Glutamatergic neuron (in vitro differentiated cells): ENCODE measurements at regions not wholly inside any gene's neighbourhood (a gene's known extent, or its start where the extent isn't known, plus 50 kb on each side); places are given as distances from the start of the nearest gene placed in this dataset.

ENCODE experiments used
- DNase-seq: peaks from one replicate; pipeline ENCODE4 v3.0.0; 2022
- H3K27ac Mint-ChIP-seq: one replicate; pipeline ENCODE4 v1.8.0; 2020; ENCODE audit warnings: mild to moderate bottlenecking, mixed read lengths, inconsistent platforms; ENCODE audit not compliant: unreplicated experiment
- H3K27me3 Mint-ChIP-seq: one replicate; pipeline ENCODE4 v1.8.0; 2020; ENCODE audit warnings: mild to moderate bottlenecking, moderate library complexity, mixed read lengths, inconsistent platforms; ENCODE audit not compliant: unreplicated experiment
- H3K36me3 Mint-ChIP-seq: one replicate; pipeline ENCODE4 v1.8.0; 2020; ENCODE audit warnings: mild to moderate bottlenecking, mixed read lengths, inconsistent platforms; ENCODE audit not compliant: unreplicated experiment
- H3K4me1 Mint-ChIP-seq: one replicate; pipeline ENCODE4 v1.8.0; 2020; ENCODE audit warnings: mild to moderate bottlenecking, low read depth, mixed read lengths, inconsistent platforms; ENCODE audit not compliant: unreplicated experiment
- H3K4me3 Mint-ChIP-seq: one replicate; pipeline ENCODE4 v1.8.0; 2020; ENCODE audit warnings: mild to moderate bottlenecking, mixed read lengths, inconsistent platforms; ENCODE audit not compliant: unreplicated experiment
- H3K9me3 Mint-ChIP-seq: one replicate; pipeline ENCODE4 v1.8.0; 2020; ENCODE audit warnings: mild to moderate bottlenecking, moderate library complexity, mixed read lengths, inconsistent platforms; ENCODE audit not compliant: unreplicated experiment
- CTCF ChIP-seq: fragments of 200-600 bp; sonication (generic); IDR thresholded peaks from one replicate; pipeline ENCODE4 v1.5.0; 2021; ENCODE audit not compliant: partially characterized antibody, unreplicated experiment

GRCh38 chr4:8688908-8689445, 96.4 kb downstream of the CPZ start:
- Mint-ChIP-seq H3K36me3 (no peaks in the 10 kb centered on the region), H3K4me3 (no peak overlapping the region), H3K4me1 (no peaks in the 10 kb centered on the region), H3K9me3 (peaks cover 8% of the 10 kb centered on the region), H3K27ac (no peak overlapping the region), H3K27me3 (peaks cover 17% of the 10 kb centered on the region)
- TF ChIP-seq CTCF: no peak
- DNase-seq: no peak

DNA sequence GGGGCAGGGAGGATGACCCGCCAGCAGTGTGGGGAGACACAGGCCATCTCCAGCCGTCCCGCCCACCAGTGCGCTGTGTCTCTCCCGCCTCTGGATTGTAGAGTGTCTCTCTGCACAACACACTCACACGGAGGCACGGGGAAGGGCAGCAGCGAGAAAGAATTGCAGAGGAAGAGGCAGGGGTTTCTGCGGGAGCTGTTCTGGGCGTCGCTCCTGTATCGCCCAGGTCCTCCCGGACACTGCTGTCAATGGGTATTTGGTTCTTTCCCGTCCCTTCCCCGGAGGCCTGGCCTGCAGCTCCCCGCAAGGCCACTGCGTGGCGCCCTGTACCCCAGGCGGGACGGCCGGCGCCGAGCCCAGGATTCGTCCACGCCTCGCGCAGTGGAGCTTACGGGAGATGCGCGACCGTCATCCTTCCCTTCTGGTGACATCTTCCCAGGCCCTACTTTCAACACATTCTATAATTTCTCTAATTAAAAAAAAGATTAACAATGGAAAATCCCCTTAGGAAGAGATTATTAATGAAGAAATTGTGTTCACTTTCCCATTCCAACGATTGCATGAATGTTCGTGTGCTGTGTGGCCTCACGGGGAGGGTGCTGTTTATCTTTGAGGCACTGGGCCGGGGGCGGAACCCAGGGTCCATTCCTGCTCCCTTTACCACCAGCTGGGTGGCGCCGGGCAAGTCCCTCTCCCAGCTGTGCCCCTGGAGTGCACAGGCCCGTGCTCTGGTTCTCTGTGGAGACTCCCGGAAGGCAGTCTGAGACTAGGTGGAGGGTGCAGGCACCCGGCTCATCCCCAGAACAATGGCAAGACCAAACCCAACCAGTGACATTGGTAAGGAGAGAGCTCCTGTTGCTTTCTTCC, 95.7 kb downstream of the CPZ start:
- Mint-ChIP-seq H3K9me3 (peaks cover 7% of the 10 kb centered on the region), H3K27me3 (peaks cover 17% of the 10 kb centered on the region), H3K4me1 (no peaks in the 10 kb centered on the region), H3K4me3 (no peak overlapping the region), H3K36me3 (no peaks in the 10 kb centered on the region), H3K27ac (no peak overlapping the region)
- peak; percentile 91 for DNase-seq
- peak; percentile 91 for TF ChIP-seq CTCF

- no peak for DNase-seq
- peaks cover 7% of the 10 kb centered on the region for H3K9me3 Mint-ChIP-seq
- H3K27ac Mint-ChIP-seq: no peak overlapping the region
- H3K4me3 Mint-ChIP-seq: peak overlapping the region; percentile 5
- peaks cover 15% of the 10 kb centered on the region for H3K27me3 Mint-ChIP-seq
- no peaks in the 10 kb centered on the region for H3K36me3 Mint-ChIP-seq
- no peak for TF ChIP-seq CTCF
- H3K4me1 Mint-ChIP-seq: no peaks in the 10 kb centered on the region
Observed at GRCh38 chr4:8687083-8687482, 94.5 kb downstream of the CPZ start.

- H3K9me3 Mint-ChIP-seq: peaks cover 7% of the 10 kb centered on the region
- H3K4me3 Mint-ChIP-seq: no peak overlapping the region
- no peaks in the 10 kb centered on the region for H3K4me1 Mint-ChIP-seq
- no peak for TF ChIP-seq CTCF
- DNase-seq: no peak
- no peaks in the 10 kb centered on the region for H3K36me3 Mint-ChIP-seq
- peaks cover 15% of the 10 kb centered on the region for H3K27me3 Mint-ChIP-seq
- H3K27ac Mint-ChIP-seq: no peak overlapping the region
Observed at GRCh38 chr4:8685831-8686230, 93.3 kb downstream of the CPZ start.

- H3K36me3 Mint-ChIP-seq: no peaks in the 10 kb centered on the region
- H3K9me3 Mint-ChIP-seq: peaks cover 10% of the 10 kb centered on the region
- H3K27me3 Mint-ChIP-seq: peaks cover 22% of the 10 kb centered on the region
- no peak for TF ChIP-seq CTCF
- no peak overlapping the region for H3K27ac Mint-ChIP-seq
- DNase-seq: no peak
- H3K4me1 Mint-ChIP-seq: no peaks in the 10 kb centered on the region
- no peak overlapping the region for H3K4me3 Mint-ChIP-seq
Observed at GRCh38 chr4:8683462-8683861, 90.9 kb downstream of the CPZ start.
